ENCODE measurements at regions not wholly inside any gene's neighbourhood (a gene's known extent, or its start where the extent isn't known, plus 50 kb on each side); places are given as distances from the start of the nearest gene placed in this dataset.

DNA sequence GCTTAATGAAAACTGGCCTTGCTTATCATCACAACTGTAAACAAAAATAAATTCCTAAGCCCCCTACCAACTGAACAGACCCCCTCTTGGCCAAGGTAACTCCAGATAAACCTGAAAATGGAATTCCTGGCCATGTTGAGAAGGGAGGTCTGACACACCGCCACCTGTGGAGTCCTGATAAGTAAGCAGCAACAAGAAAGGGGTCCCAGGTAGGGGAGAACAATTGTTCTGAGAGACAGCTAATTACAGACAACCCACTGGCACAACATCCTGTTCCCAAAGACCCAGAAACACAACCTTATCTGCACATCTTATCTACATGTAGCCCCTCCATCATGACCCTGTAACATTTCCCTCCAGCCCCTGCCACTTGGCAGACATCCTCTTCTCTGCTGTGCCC, 91.2 kb upstream of the TNR start:
- H3K4me1 ChIP-seq (ENCODE audit: insufficient read depth, low read length) = no peaks in the 10 kb centered on the region
- H3K36me3 ChIP-seq (ENCODE audit: insufficient read depth, low read length) = no peaks in the 10 kb centered on the region
- Mint-ChIP-seq H3K27ac (no peak overlapping the region), H3K27me3 (peaks cover 7% of the 10 kb centered on the region), H3K9me3 (peaks cover 3% of the 10 kb centered on the region), H3K4me1 (ENCODE audit: low read depth) (no peaks in the 10 kb centered on the region), H3K4me3 (no peak overlapping the region), H3K36me3 (ENCODE audit: low read depth) (no peaks in the 10 kb centered on the region)
- ChIA-PET POLR2A (no interaction called here), CTCF (no interaction called here)
- DNase-seq (no peak), ATAC-seq (ENCODE audit: poor library complexity) (no peak)
- H3K9me3 ChIP-seq (ENCODE audit: control insufficient read depth in 1 of 2, insufficient read depth in 1 of 2, low read length in 2 of 2) = no peaks in the 10 kb centered on the region
- H3K27ac ChIP-seq (ENCODE audit: low read depth in 1 of 2, low read length in 2 of 2) = no peak overlapping the region
- peaks cover 2 to 3% of the 10 kb centered on the region in 2 experiments for H3K27me3 ChIP-seq (ENCODE audit: control insufficient read depth in 1 of 2, insufficient read depth in 2 of 2, low read length in 2 of 2)
- intact Hi-C loops (cut with DNase I, micrococcal nuclease) = no loop called here
- TF ChIP-seq, protein P1, sequence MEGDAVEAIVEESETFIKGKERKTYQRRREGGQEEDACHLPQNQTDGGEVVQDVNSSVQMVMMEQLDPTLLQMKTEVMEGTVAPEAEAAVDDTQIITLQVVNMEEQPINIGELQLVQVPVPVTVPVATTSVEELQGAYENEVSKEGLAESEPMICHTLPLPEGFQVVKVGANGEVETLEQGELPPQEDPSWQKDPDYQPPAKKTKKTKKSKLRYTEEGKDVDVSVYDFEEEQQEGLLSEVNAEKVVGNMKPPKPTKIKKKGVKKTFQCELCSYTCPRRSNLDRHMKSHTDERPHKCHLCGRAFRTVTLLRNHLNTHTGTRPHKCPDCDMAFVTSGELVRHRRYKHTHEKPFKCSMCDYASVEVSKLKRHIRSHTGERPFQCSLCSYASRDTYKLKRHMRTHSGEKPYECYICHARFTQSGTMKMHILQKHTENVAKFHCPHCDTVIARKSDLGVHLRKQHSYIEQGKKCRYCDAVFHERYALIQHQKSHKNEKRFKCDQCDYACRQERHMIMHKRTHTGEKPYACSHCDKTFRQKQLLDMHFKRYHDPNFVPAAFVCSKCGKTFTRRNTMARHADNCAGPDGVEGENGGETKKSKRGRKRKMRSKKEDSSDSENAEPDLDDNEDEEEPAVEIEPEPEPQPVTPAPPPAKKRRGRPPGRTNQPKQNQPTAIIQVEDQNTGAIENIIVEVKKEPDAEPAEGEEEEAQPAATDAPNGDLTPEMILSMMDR (IDR thresholded peaks at IDR 0.05) = no peak
- no peak overlapping the region for H3K4me3 ChIP-seq (ENCODE audit: low read length)

DNA sequence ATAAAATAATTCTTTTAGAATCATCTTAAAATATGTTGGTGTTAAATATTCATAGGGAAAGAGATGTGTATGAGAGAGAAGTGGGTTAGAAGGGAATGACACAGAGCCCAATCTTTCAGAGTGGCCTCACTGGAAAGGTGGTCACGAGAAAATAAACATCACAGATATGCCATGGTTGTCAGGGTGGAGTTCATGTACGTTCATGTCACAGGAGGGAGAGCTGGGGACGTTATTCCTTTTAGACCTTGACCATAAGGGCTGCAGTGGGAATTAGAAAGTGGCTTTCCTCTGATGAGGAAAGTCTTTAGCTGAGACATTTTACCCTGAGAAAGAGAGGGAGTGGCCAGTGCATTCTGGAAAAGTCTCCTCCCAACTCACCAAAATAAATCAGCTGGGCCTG, 90.6 kb upstream of the TNR start:
- Mint-ChIP-seq H3K27me3 (peaks cover 10% of the 10 kb centered on the region), H3K36me3 (ENCODE audit: low read depth) (no peaks in the 10 kb centered on the region), H3K4me3 (no peak overlapping the region), H3K27ac (no peak overlapping the region), H3K9me3 (peaks cover 3% of the 10 kb centered on the region), H3K4me1 (ENCODE audit: low read depth) (no peaks in the 10 kb centered on the region)
- ChIA-PET CTCF (no interaction called here), POLR2A (no interaction called here)
- no peaks in the 10 kb centered on the region for H3K4me1 ChIP-seq (ENCODE audit: insufficient read depth, low read length)
- peaks cover 0 to 3% of the 10 kb centered on the region in 2 experiments for H3K27me3 ChIP-seq (ENCODE audit: control insufficient read depth in 1 of 2, insufficient read depth in 2 of 2, low read length in 2 of 2)
- no peak overlapping the region for H3K4me3 ChIP-seq (ENCODE audit: low read length)
- TF ChIP-seq, protein P1 (IDR thresholded peaks at IDR 0.05) = no peak
- intact Hi-C loops (cut with DNase I, micrococcal nuclease) = no loop called here
- no peaks in the 10 kb centered on the region for H3K36me3 ChIP-seq (ENCODE audit: insufficient read depth, low read length)
- no peaks in the 10 kb centered on the region for H3K9me3 ChIP-seq (ENCODE audit: control insufficient read depth in 1 of 2, insufficient read depth in 1 of 2, low read length in 2 of 2)
- no peak overlapping the region for H3K27ac ChIP-seq (ENCODE audit: low read depth in 1 of 2, low read length in 2 of 2)
- ATAC-seq (ENCODE audit: poor library complexity) (no peak), DNase-seq (no peak)

DNA sequence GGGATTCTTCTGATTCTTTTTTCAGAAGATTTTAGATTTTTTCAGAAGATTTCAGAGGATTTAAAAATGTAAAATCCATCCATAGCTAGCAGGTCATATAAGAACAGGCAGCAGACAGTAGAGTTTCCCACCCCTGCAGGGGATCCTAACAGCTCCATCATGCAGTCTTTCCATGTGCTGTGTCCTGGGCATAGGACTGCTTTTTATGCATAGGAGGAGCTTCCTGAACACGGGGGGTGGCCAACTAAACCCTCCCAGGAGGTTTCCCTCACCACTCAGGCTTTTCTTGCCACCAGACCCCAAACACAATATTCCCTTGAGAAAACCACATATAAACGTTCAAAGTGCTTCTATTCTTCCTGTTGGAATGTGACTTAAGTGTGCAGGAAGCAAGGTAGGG, 90.1 kb upstream of the TNR start:
- H3K9me3 ChIP-seq (ENCODE audit: control insufficient read depth in 1 of 2, insufficient read depth in 1 of 2, low read length in 2 of 2) = no peaks in the 10 kb centered on the region
- H3K9me3 Mint-ChIP-seq = peaks cover 3% of the 10 kb centered on the region
- H3K36me3 Mint-ChIP-seq (ENCODE audit: low read depth) = no peaks in the 10 kb centered on the region
- TF ChIP-seq, protein P1 (IDR thresholded peaks at IDR 0.05) = no peak
- no peak for DNase-seq
- peaks cover 10% of the 10 kb centered on the region for H3K27me3 Mint-ChIP-seq
- H3K27ac Mint-ChIP-seq = no peak overlapping the region
- no peaks in the 10 kb centered on the region for H3K4me1 ChIP-seq (ENCODE audit: insufficient read depth, low read length)
- ATAC-seq (ENCODE audit: poor library complexity) = no peak
- H3K4me3 ChIP-seq (ENCODE audit: low read length) = no peak overlapping the region
- H3K36me3 ChIP-seq (ENCODE audit: insufficient read depth, low read length) = no peaks in the 10 kb centered on the region
- ChIA-PET POLR2A (no interaction called here), CTCF (no interaction called here)
- peaks cover 0 to 3% of the 10 kb centered on the region in 2 experiments for H3K27me3 ChIP-seq (ENCODE audit: control insufficient read depth in 1 of 2, insufficient read depth in 2 of 2, low read length in 2 of 2)
- no peaks in the 10 kb centered on the region for H3K4me1 Mint-ChIP-seq (ENCODE audit: low read depth)
- H3K4me3 Mint-ChIP-seq = no peak overlapping the region
- H3K27ac ChIP-seq (ENCODE audit: low read depth in 1 of 2, low read length in 2 of 2) = no peak overlapping the region
- intact Hi-C loops (cut with DNase I, micrococcal nuclease) = no loop called here
